Activated T-helper 1 cell treated with anti-CD3 and anti-CD28 coated beads, Interleukin-12 subunit alpha, Interleukin-12 subunit beta, Interleukin-2, Interleukin-4 antibody, amounts not matched to agents 30 ng/mL and 10 ng/mL and 1 ng/mL, durations not matched to agents 14 hours and 24 hours and 36 hours (primary cell): ENCODE measurements at regions not wholly inside any gene's neighbourhood (a gene's known extent, or its start where the extent isn't known, plus 50 kb on each side); places are given as distances from the start of the nearest gene placed in this dataset.
A peak's percentile ranks its signal among the peaks of the same experiment; 100 is the strongest.

Experiments used
- DNase-seq: peaks from one replicate; pipeline ENCODE4 v3.0.0; 2021; ENCODE audit warnings: low spot score
- H3K27ac Mint-ChIP-seq: one replicate; pipeline ENCODE4 v1.8.0; 2021; ENCODE audit warnings: mild to moderate bottlenecking, mixed read lengths
- H3K27me3 Mint-ChIP-seq: one replicate; pipeline ENCODE4 v1.8.0; 2022; ENCODE audit warnings: mild to moderate bottlenecking, moderate library complexity, mixed read lengths; ENCODE audit not compliant: insufficient read depth
- H3K36me3 Mint-ChIP-seq: one replicate; pipeline ENCODE4 v1.8.0; 2021; ENCODE audit warnings: low read depth, mixed read lengths
- H3K4me1 Mint-ChIP-seq: one replicate; pipeline ENCODE4 v1.8.0; 2021; ENCODE audit warnings: low read depth, mixed read lengths
- H3K4me3 Mint-ChIP-seq: one replicate; pipeline ENCODE4 v1.8.0; 2021; ENCODE audit warnings: mild to moderate bottlenecking, moderate library complexity, mixed read lengths
- H3K9me3 Mint-ChIP-seq: one replicate; pipeline ENCODE4 v1.8.0; 2021; ENCODE audit warnings: mixed read lengths
- intact Hi-C: fragments of 100-400 bp; cut with micrococcal nuclease; formaldehyde crosslinking; loops from one replicate; pipeline ENCODE4 v1.15.1; 2024

DNA sequence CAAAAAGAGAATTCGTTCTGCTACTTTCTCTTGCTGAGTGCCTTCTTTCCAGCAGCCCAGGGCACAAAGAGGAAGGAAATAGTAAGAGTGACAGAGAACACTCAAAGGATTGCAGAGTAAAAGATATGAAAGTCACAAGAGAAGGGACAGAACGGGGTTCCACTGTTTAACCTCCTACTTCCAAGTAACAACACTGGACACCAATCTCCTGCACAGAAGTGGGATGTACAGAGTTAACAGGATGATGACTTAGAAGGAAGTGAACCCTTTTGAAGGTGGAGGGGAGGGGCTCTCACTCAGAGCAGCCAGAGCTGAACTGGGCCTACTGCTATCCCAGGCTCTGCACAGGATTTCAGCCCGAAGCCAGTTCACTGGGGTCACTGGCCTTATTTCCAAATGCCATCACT, 130.1 kb upstream of the PRICKLE2 start:
- Mint-ChIP-seq H3K4me1 (peaks cover 58% of the 10 kb centered on the region), H3K27ac (peak overlapping the region; percentile 44), H3K9me3 (peaks cover 7% of the 10 kb centered on the region), H3K27me3 (peaks cover under 1% of the 10 kb centered on the region), H3K36me3 (peaks cover 3% of the 10 kb centered on the region), H3K4me3 (no peak overlapping the region)
- intact Hi-C loops, result no loop called here
- no peak for DNase-seq

DNA sequence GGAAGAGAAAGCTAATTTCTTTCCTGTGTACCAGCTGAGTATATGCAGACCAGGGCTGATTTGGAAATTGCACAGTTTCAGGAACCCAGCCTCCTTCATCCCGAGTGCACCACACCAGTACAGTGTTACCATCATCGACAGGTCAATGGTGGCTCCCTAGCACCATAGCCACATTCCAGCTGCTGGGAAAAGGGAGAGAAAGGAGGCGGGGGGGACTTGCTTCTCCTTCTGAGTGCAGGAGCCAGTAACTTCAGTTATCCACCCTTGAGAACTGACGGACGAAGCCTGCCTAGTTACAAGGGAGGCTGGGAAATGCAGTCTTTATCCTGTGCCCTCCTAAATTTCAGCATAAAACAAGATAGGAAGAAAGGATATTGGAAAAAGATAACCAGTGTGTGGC, 129.7 kb upstream of the PRICKLE2 start:
- intact Hi-C loops, result loop anchor here (5.0 kb wide), 1 partner anchor 323 kb away; no protein-coding TSS in a partner anchor
- peaks cover 3% of the 10 kb centered on the region for H3K36me3 Mint-ChIP-seq
- peaks cover 58% of the 10 kb centered on the region for H3K4me1 Mint-ChIP-seq
- peaks cover 7% of the 10 kb centered on the region for H3K9me3 Mint-ChIP-seq
- no peak overlapping the region for H3K27ac Mint-ChIP-seq
- no peak overlapping the region for H3K4me3 Mint-ChIP-seq
- DNase-seq, result no peak
- no peaks in the 10 kb centered on the region for H3K27me3 Mint-ChIP-seq

GRCh38 chr3:64354221-64354620, 129.0 kb upstream of the PRICKLE2 start:
- peaks cover 3% of the 10 kb centered on the region for H3K36me3 Mint-ChIP-seq
- intact Hi-C loops, result loop anchor here (5.0 kb wide), 1 partner anchor 322 kb away; no protein-coding TSS in a partner anchor

GRCh38 chr3:64353226-64353625, 128.0 kb upstream of the PRICKLE2 start:
- no peak for DNase-seq
- Mint-ChIP-seq H3K9me3 (peaks cover 7% of the 10 kb centered on the region), H3K27ac (no peak overlapping the region), H3K36me3 (peaks cover 3% of the 10 kb centered on the region), H3K4me3 (no peak overlapping the region), H3K27me3 (peaks cover 2% of the 10 kb centered on the region), H3K4me1 (peaks cover 55% of the 10 kb centered on the region)
- intact Hi-C loops, result loop anchor here (5.0 kb wide), 1 partner anchor 321 kb away; no protein-coding TSS in a partner anchor

More at GRCh38 chr3:64354221-64354620, 129.0 kb upstream of the PRICKLE2 start:
- H3K4me1 Mint-ChIP-seq, result peaks cover 58% of the 10 kb centered on the region
- no peak for DNase-seq
- peaks cover 7% of the 10 kb centered on the region for H3K9me3 Mint-ChIP-seq
- no peak overlapping the region for H3K4me3 Mint-ChIP-seq
- H3K27ac Mint-ChIP-seq, result no peak overlapping the region
- H3K27me3 Mint-ChIP-seq, result no peaks in the 10 kb centered on the region

GRCh38 chr3:64352639-64352992, 127.3 kb upstream of the PRICKLE2 start:
- Mint-ChIP-seq H3K36me3 (peaks cover 3% of the 10 kb centered on the region), H3K9me3 (peaks cover 7% of the 10 kb centered on the region), H3K4me3 (no peak overlapping the region), H3K27ac (no peak overlapping the region), H3K4me1 (peaks cover 49% of the 10 kb centered on the region), H3K27me3 (peaks cover 2% of the 10 kb centered on the region)
- DNase-seq, result no peak
- intact Hi-C loops, result loop anchor here (5.0 kb wide), 1 partner anchor 320 kb away; no protein-coding TSS in a partner anchor

- H3K4me1 Mint-ChIP-seq, result peaks cover 43% of the 10 kb centered on the region
- H3K27me3 Mint-ChIP-seq, result peaks cover 6% of the 10 kb centered on the region
- no peak for DNase-seq
- intact Hi-C loops, result loop anchor here (5.0 kb wide), 1 partner anchor 320 kb away; no protein-coding TSS in a partner anchor
- no peak overlapping the region for H3K4me3 Mint-ChIP-seq
- H3K36me3 Mint-ChIP-seq, result peaks cover 3% of the 10 kb centered on the region
- H3K9me3 Mint-ChIP-seq, result peaks cover 7% of the 10 kb centered on the region
- H3K27ac Mint-ChIP-seq, result no peak overlapping the region
Measured at GRCh38 chr3:64351713-64352638, 126.7 kb upstream of the PRICKLE2 start.

- intact Hi-C loops, result no loop called here
- Mint-ChIP-seq H3K9me3 (no peaks in the 10 kb centered on the region), H3K27ac (no peak overlapping the region), H3K27me3 (peaks cover 14% of the 10 kb centered on the region), H3K36me3 (no peaks in the 10 kb centered on the region), H3K4me3 (no peak overlapping the region), H3K4me1 (peaks cover 28% of the 10 kb centered on the region)
- no peak for DNase-seq
Measured at GRCh38 chr3:64349551-64349950, 124.3 kb upstream of the PRICKLE2 start.

GRCh38 chr3:64345371-64345770, 120.1 kb upstream of the PRICKLE2 start:
- peaks cover 17% of the 10 kb centered on the region for H3K27me3 Mint-ChIP-seq
- H3K36me3 Mint-ChIP-seq, result no peaks in the 10 kb centered on the region
- intact Hi-C loops, result no loop called here
- no peaks in the 10 kb centered on the region for H3K9me3 Mint-ChIP-seq
- DNase-seq, result no peak
- no peak overlapping the region for H3K4me3 Mint-ChIP-seq
- H3K4me1 Mint-ChIP-seq, result no peaks in the 10 kb centered on the region
- no peak overlapping the region for H3K27ac Mint-ChIP-seq

DNA sequence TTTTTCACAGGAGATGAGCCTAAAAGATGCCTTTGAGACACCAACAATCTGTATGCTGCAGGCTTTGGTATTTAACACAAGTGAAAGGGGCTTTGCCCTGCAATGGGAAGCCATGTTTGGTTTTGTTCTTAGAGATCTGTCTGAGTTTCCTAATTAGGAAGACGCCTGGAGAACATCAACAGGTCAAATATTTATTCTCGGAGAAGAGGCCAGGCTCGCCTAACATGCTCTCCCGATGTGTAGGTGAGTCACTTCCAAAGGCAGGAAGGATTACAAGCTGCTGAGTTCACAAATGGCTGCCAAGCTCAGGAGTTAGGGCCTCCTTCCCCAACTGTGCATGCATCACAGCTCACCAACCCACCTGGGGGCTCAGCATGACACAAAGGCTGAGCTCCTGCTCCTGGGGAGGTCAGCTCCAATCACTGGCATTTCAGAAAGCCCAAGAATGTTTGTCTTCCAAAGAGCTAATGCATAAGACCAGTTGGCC, 119.5 kb upstream of the PRICKLE2 start:
- Mint-ChIP-seq H3K9me3 (no peaks in the 10 kb centered on the region), H3K4me3 (no peak overlapping the region), H3K4me1 (no peaks in the 10 kb centered on the region), H3K36me3 (no peaks in the 10 kb centered on the region), H3K27ac (no peak overlapping the region), H3K27me3 (peaks cover 17% of the 10 kb centered on the region)
- no peak for DNase-seq
- intact Hi-C loops, result no loop called here

- no peaks in the 10 kb centered on the region for H3K36me3 Mint-ChIP-seq
- no peak overlapping the region for H3K4me3 Mint-ChIP-seq
- no peak for DNase-seq
- H3K9me3 Mint-ChIP-seq, result no peaks in the 10 kb centered on the region
- H3K27me3 Mint-ChIP-seq, result peaks cover 17% of the 10 kb centered on the region
- no peaks in the 10 kb centered on the region for H3K4me1 Mint-ChIP-seq
- no peak overlapping the region for H3K27ac Mint-ChIP-seq
- intact Hi-C loops, result no loop called here
Measured at GRCh38 chr3:64343689-64344430, 118.6 kb upstream of the PRICKLE2 start.

DNA sequence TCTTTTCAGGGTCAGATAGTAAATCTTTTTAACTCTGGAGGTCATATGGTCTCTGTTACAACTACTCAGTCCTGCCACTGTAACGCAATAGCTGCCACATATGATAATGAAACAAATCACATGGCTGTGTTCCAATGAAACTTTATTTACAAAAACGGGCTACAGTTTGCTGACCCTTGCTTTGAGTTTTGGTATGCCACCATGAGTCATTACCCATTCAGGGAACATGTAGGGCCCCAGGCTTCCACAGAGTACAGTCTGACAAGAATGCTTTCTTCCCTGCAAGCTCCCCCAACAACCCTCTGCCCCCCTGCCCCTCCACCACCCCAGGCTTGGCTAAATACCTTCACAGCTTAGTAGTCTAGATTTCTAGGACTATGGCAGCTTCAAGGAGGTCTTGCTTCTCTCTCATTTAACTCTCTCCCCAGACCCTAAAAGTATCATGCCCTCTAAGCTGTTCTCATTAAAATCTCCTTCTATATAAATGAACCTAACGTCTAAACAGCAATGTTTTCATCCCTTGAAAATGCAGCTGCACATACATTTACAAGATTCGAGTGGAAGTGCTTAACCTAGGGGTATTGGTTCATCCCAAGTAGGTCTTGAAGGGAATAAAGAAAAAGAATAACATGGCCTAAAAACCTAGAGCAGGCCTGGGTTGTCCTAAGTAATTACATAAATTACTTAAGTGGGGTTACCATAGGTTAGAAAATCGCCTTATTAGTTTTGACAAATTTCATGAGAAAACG, 117.8 kb upstream of the PRICKLE2 start:
- H3K4me3 Mint-ChIP-seq, result no peak overlapping the region
- intact Hi-C loops, result no loop called here
- no peaks in the 10 kb centered on the region for H3K4me1 Mint-ChIP-seq
- no peaks in the 10 kb centered on the region for H3K36me3 Mint-ChIP-seq
- H3K9me3 Mint-ChIP-seq, result no peaks in the 10 kb centered on the region
- H3K27me3 Mint-ChIP-seq, result peaks cover 16% of the 10 kb centered on the region
- H3K27ac Mint-ChIP-seq, result no peak overlapping the region
- DNase-seq, result no peak

DNA sequence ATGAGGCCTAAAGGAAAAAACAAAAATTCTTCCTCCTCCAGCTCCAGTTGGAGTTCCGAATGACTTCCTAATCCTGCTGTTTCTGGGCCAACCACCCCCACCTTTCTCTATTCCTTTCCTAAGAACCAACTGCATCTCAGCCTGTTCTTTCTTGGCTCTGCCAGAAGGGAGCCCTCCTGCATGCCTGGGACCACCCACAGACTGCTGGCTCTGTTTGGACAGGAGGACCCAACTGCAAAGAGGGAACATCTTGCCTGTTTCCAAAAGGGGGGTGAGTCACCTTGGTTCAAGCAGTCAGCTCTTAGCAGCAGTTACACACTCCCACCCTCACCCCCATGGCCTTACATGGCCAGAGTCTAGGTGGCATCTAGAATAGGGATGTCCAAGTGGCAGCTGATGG, 116.0 kb upstream of the PRICKLE2 start:
- Mint-ChIP-seq H3K36me3 (no peaks in the 10 kb centered on the region), H3K27me3 (peaks cover 13% of the 10 kb centered on the region), H3K9me3 (no peaks in the 10 kb centered on the region), H3K4me1 (no peaks in the 10 kb centered on the region), H3K27ac (no peak overlapping the region), H3K4me3 (no peak overlapping the region)
- no peak for DNase-seq
- intact Hi-C loops, result no loop called here
